Ovary (tissue), 1 donor: ENCODE measurements at regions not wholly inside any gene's neighbourhood (a gene's known extent, or its start where the extent isn't known, plus 50 kb on each side); places are given as distances from the start of the nearest gene placed in this dataset.

Experiments
- EP300 ChIP-seq: sonication (generic); formaldehyde crosslinking; IDR thresholded peaks from one replicate; pipeline ENCODE4 v1.6.1; 2017; ENCODE audit warnings: antibody characterized with exemption
- POLR2A ChIP-seq: fragments of 450-650 bp; IDR thresholded peaks from one replicate; pipeline ENCODE4 v1.6.1; 2017; ENCODE audit warnings: antibody characterized with exemption, mild to moderate bottlenecking, moderate library complexity

GRCh38 chr2:144078802-144079724 is 440.9 kb downstream of the ZEB2 start:
- no peak for TF ChIP-seq EP300
- TF ChIP-seq POLR2A: no peak
